Gastrocnemius medialis (tissue), 4 donors: ENCODE measurements at regions not wholly inside any gene's neighbourhood (a gene's known extent, or its start where the extent isn't known, plus 50 kb on each side); places are given as distances from the start of the nearest gene placed in this dataset.

ENCODE experiments used
- CTCF ChIP-seq, 5 experiments: fragments of 450-650 bp in 3 of 5; fragments of 200-600 bp in 2 of 5; sonication (generic) in 2 of 5; IDR thresholded peaks in 4 of 5; conservative IDR thresholded peaks in 1 of 5; 1 replicate in 4 of 5; 2 replicates in 1 of 5; pipeline ENCODE4 v1.5.1; 2016 to 2019; ENCODE audit warnings: antibody characterized with exemption in 5 of 5, mild to moderate bottlenecking in 3 of 5, moderate library complexity in 3 of 5
- POLR2A ChIP-seq, 2 donors: fragments of 450-650 bp; IDR thresholded peaks; one replicate each; pipeline ENCODE4 v1.6.1; 2017; ENCODE audit warnings: antibody characterized with exemption in 2 of 2, mild to moderate bottlenecking in 2 of 2, moderate library complexity in 2 of 2

- TF ChIP-seq CTCF (IDR thresholded peaks at IDR 0.05 in 4 of 5, conservative IDR thresholded peaks at IDR 0.05 in 1 of 5) (no peak), POLR2A (IDR thresholded peaks at IDR 0.05) (no peak)
Observed at GRCh38 chr9:108476574-108476973, 379.2 kb downstream of the ACTL7B start.
